Astrocyte of the hippocampus (primary cell): ENCODE measurements at regions not wholly inside any gene's neighbourhood (a gene's known extent, or its start where the extent isn't known, plus 50 kb on each side); places are given as distances from the start of the nearest gene placed in this dataset.

Experiments used
- DNase-seq: peaks from one replicate; pipeline ENCODE4 v3.0.0; 2011; ENCODE audit warnings: low read depth, low spot score

GRCh38 chr6:170031684-170032121 is 259.2 kb downstream of the DLL1 start:
- no peak for DNase-seq

GRCh38 chr6:170030821-170031471 is 259.9 kb downstream of the DLL1 start:
- DNase-seq: peak; percentile 46

GRCh38 chr6:170030284-170030815 is 260.5 kb downstream of the DLL1 start:
- DNase-seq: no peak

GRCh38 chr6:170029416-170030283 is 261.2 kb downstream of the DLL1 start:
- no peak for DNase-seq

- no peak for DNase-seq
Observed at GRCh38 chr6:170028629-170029345, 262.1 kb downstream of the DLL1 start.

- DNase-seq: no peak
Observed at GRCh38 chr6:170027647-170028043, 263.2 kb downstream of the DLL1 start.

- DNase-seq: peak; percentile 21
Observed at GRCh38 chr6:170026751-170027646, 263.9 kb downstream of the DLL1 start.

- no peak for DNase-seq
Observed at GRCh38 chr6:170025935-170026750, 264.7 kb downstream of the DLL1 start.

GRCh38 chr6:170025341-170025911 is 265.5 kb downstream of the DLL1 start:
- DNase-seq: no peak

GRCh38 chr6:170024940-170025339 is 265.9 kb downstream of the DLL1 start:
- peak; percentile 32 for DNase-seq

GRCh38 chr6:170023620-170024521 is 267.0 kb downstream of the DLL1 start:
- no peak for DNase-seq

GRCh38 chr6:170022827-170023619 is 267.9 kb downstream of the DLL1 start:
- DNase-seq: no peak

- no peak for DNase-seq
Observed at GRCh38 chr6:170022291-170022722, 268.6 kb downstream of the DLL1 start.

GRCh38 chr6:170021579-170021978 is 269.3 kb downstream of the DLL1 start:
- DNase-seq: no peak

GRCh38 chr6:170019818-170020583 is 268.6 kb downstream of the ERMARD start:
- no peak for DNase-seq

GRCh38 chr6:170018936-170019817 is 267.8 kb downstream of the ERMARD start:
- no peak for DNase-seq
